Motor neuron (in vitro differentiated cells): ENCODE measurements at regions not wholly inside any gene's neighbourhood (a gene's known extent, or its start where the extent isn't known, plus 50 kb on each side); places are given as distances from the start of the nearest gene placed in this dataset.
"Not testable (repeated sequence)": the region's sequence is repeated elsewhere in the genome, so short reads cannot be mapped to it uniquely, and the experiment has no call there.

Experiments
- ATAC-seq, 8 experiments: fragments of 200-7000 bp; cut with Tn5 transposase; replicated peaks in 6 of 8; 2 replicates each; pipeline ENCODE4 v1.8.0; 2021; ENCODE audit warnings: mild to moderate bottlenecking in 8 of 8, moderate library complexity in 8 of 8
- H3K27ac ChIP-seq, 2 donors: fragments of 250-450 bp; sonication (Bioruptor Pico); 2 replicates each; pipeline ENCODE4 v1.9.0; 2021; ENCODE audit warnings: antibody characterized with exemption in 2 of 2, mild to moderate bottlenecking in 2 of 2, moderate library complexity in 1 of 2
- H3K4me1 ChIP-seq, 2 donors: fragments of 250-450 bp; sonication (Bioruptor Pico); replicated peaks in 1 of 2; 2 replicates each; pipeline ENCODE4 v1.6.1; 2021; ENCODE audit warnings: antibody characterized with exemption in 2 of 2, mild to moderate bottlenecking in 2 of 2, moderate library complexity in 1 of 2
- H3K4me3 ChIP-seq, 5 donors: fragments of 250-450 bp; sonication (Bioruptor Pico); 2 replicates each; pipeline ENCODE4 v1.9.0; 2021; ENCODE audit warnings: antibody characterized with exemption in 5 of 5, mild to moderate bottlenecking in 5 of 5, moderate library complexity in 4 of 5
- WGBS, 10 experiments: fragments of 450-650 bp; shearing (Covaris generic); methylation state at CpG; one replicate each; pipeline ENCODE4 v1.0.0; 2022; 5-methylcytosine and 5-hydroxymethylcytosine counted together
- in situ Hi-C, 9 experiments: fragments of 400-800 bp; cut with MboI; loops; one replicate each; pipeline ENCODE4 v1.15.0; 2021; ENCODE audit warnings: low sequenced_read_pairs in 9 of 9, low pct_unique_long_range_greater_than_20kb in 2 of 9; ENCODE audit not compliant: unreplicated experiment in 9 of 9

DNA sequence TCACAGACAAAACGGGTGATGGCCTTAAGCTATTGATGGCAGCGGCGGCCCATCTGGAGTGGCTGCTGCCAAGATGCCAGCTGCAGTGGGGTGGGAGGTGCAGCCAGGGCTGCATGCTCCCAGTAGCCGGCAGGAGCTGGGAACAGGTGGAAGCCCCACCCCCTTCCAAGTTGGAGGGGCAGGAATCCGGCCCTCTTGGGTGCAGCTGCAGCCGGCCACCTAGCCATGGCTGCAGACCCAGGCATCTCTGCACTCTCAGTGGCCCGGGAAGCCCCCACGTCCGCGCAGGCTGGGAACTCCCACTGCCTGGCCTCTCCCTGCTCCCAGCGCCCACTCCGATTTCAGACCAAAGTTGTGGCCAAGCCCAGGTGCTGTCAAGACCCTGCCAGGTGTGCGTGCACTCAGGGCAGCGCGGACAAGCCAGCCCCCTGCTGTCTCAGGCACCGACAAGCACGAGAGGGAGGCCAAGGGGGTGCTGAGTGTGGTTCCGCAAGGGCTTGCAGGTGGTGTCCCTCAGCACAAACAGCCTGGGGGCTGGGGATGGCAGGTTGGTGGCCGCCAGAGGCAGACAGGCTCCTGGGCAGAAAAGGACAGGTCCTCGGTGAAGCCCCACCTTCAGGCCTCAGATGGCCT, 115.1 kb upstream of the TSLP start:
- in situ Hi-C loops, result no loop called here
- WGBS, 10 experiments, result 0 to 100% (median 49%) methylated on average over 1 to 3 of the region's 20 CpGs; no CpG with 5 or more reads in 3 of the 10 experiments
- ATAC-seq, result no peak
- H3K4me1 ChIP-seq, result no peaks in the 10 kb centered on the region
- no peak overlapping the region for H3K27ac ChIP-seq
- H3K4me3 ChIP-seq, result no peak overlapping the region

DNA sequence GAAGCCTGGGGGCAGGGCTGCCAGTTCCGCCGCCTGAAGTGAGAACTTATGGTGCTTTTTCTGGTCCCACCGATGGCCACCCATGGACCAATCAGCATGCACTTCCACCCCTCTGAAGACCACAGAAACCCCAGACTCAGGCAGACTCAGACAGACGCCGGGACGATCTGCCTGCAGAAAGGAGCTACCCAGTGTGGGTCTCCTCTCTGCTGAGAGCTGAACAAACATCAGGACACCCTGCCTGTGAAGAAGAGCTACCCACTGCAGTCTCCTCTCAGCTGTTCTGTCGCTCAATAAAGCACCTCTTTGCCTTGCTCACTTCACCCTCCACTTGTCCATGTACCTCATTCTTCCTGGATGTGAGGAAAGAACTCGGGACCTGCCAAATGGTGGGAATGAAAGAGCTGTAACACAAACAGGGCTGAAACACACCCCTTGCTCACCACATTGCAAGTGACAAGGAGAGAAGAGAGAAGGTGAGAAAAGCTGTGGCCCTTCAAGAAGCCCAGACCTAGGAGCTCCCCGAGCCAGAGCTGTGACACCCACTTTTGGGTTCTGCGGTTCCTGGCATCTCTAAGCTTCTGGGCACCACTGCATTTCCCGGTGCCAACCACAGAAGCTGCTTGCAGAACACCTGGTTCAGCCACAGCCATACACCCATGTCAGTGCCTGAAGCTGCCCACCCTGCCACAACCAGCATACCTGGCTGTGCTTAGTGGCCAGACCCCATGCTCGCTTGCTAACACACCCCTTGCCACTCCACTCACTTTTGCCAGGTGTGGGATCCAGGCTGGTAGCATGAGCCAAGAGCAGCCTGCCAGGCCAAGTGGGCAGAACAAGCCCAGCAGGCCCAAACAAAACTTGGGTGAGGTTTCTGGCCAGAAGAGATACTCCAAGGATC, 114.3 kb upstream of the TSLP start:
- ATAC-seq, result no peak
- Histone ChIP-seq H3K4me1 (no peaks in the 10 kb centered on the region), H3K4me3 (no peak overlapping the region), H3K27ac (no peak overlapping the region)
- in situ Hi-C loops, result no loop called here
- WGBS, 10 experiments, result 20 to 100% (median 62%) methylated on average over 1 to 4 of the region's 12 CpGs; no CpG with 5 or more reads in 3 of the 10 experiments

GRCh38 chr5:110957934-110958333, 113.6 kb upstream of the TSLP start:
- no peaks in the 10 kb centered on the region for H3K4me1 ChIP-seq
- no peak overlapping the region for H3K27ac ChIP-seq
- in situ Hi-C loops, result no loop called here
- WGBS, 10 experiments, result 7 to 100% (median 50%) methylated on average over 1 to 2 of the region's 2 CpGs; no CpG with 5 or more reads in 1 of the 10 experiments
- no peak overlapping the region for H3K4me3 ChIP-seq
- peak in 1 of 8 experiments; percentile 38 for ATAC-seq

DNA sequence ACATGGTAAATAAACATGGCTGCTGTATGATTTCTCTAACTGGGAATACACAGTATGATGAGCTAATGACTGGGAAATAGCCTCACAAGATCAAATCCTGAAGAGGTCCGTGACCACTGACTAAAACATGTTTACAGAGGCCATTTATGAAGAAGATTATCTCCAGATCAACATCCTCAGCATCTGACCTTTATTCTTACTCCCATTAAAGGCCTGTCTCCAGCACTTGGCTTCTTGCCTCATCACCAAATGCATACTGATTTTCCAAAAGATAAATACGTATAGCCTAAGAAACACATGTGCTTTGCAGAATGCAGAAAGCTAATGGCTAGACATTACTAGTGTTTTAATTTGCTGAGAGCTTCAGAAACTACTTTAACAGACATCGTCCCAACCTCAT, 108.0 kb upstream of the TSLP start:
- in situ Hi-C loops, result no loop called here
- H3K4me3 ChIP-seq, result no peak overlapping the region
- no peak overlapping the region for H3K27ac ChIP-seq
- H3K4me1 ChIP-seq, result no peaks in the 10 kb centered on the region
- ATAC-seq, result no peak
- WGBS, 10 experiments, result 7 to 94% (median 57%) methylated on average over 1 to 3 of the region's 3 CpGs; no CpG with 5 or more reads in 1 of the 10 experiments

- Histone ChIP-seq H3K4me3 (no peak overlapping the region), H3K27ac (no peak overlapping the region), H3K4me1 (no peaks in the 10 kb centered on the region)
- WGBS, 10 experiments, result 5 to 90% (median 56%) methylated on average over 1 to 3 of the region's 3 CpGs; no CpG with 5 or more reads in 2 of the 10 experiments
- no peak for ATAC-seq
- in situ Hi-C loops, result no loop called here
Measured at GRCh38 chr5:110965773-110966581, 105.5 kb upstream of the TSLP start.

GRCh38 chr5:110968246-110969005, 103.1 kb upstream of the TSLP start:
- Histone ChIP-seq H3K4me3 (no peak overlapping the region), H3K4me1 (no peaks in the 10 kb centered on the region), H3K27ac (no peak overlapping the region)
- in situ Hi-C loops, result no loop called here
- ATAC-seq, result no peak
- 0 to 100% (median 83%) methylated on average over 1 to 4 of the region's 4 CpGs; no CpG with 5 or more reads in 1 of the 10 experiments for WGBS, 10 experiments

GRCh38 chr5:110969502-110969901, 102.0 kb upstream of the TSLP start:
- no peak for ATAC-seq
- Histone ChIP-seq H3K27ac (no peak overlapping the region), H3K4me3 (no peak overlapping the region), H3K4me1 (no peaks in the 10 kb centered on the region)
- WGBS, 10 experiments, result 0 to 100% (median 55%) methylated on average over 1 to 3 of the region's 3 CpGs
- in situ Hi-C loops, result no loop called here

GRCh38 chr5:110973510-110973909, 98.0 kb upstream of the TSLP start:
- no peak for ATAC-seq
- H3K4me3 ChIP-seq, result no peak overlapping the region
- in situ Hi-C loops, result no loop called here
- H3K4me1 ChIP-seq, result no peaks in the 10 kb centered on the region
- H3K27ac ChIP-seq, result no peak overlapping the region
- WGBS, 10 experiments, result 0 to 68% (median 40%) methylated on average over 1 to 2 of the region's 2 CpGs; no CpG with 5 or more reads in 1 of the 10 experiments

DNA sequence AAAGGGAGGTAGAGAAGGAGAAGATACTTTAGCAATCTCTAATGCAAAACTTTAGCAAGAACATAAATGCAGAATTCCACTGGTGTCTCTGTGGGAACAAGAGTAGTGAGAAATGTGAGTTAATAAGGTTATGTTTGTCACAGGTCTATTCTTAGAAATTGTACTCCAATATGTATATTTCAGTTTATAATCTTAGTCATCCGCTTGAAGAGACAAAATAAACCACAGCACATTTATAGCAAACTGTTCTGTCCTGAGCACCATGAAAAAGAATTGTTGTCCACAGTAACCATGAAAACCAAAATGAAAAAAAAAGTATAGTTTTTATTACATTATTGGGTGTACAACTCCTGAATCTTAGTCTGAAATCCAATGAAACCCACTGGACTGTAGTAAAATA, 93.6 kb upstream of the TSLP start:
- Histone ChIP-seq H3K4me3 (no peak overlapping the region), H3K4me1 (no peaks in the 10 kb centered on the region), H3K27ac (no peak overlapping the region)
- WGBS, 10 experiments, result 0 to 100% (median 67%) methylated on average over 1 of the region's 1 CpG; no CpG with 5 or more reads in 1 of the 10 experiments
- ATAC-seq, result peak in 1 of 8 experiments; percentile 80
- in situ Hi-C loops, result no loop called here

GRCh38 chr5:110985882-110986281, 85.6 kb upstream of the TSLP start:
- ATAC-seq, in situ Hi-C loops, H3K4me3 ChIP-seq, H3K4me1 ChIP-seq, H3K27ac ChIP-seq: not testable (repeated sequence)
- 24 to 100% (median 79%) methylated on average over 1 to 13 of the region's 19 CpGs; no CpG with 5 or more reads in 4 of the 10 experiments for WGBS, 10 experiments

DNA sequence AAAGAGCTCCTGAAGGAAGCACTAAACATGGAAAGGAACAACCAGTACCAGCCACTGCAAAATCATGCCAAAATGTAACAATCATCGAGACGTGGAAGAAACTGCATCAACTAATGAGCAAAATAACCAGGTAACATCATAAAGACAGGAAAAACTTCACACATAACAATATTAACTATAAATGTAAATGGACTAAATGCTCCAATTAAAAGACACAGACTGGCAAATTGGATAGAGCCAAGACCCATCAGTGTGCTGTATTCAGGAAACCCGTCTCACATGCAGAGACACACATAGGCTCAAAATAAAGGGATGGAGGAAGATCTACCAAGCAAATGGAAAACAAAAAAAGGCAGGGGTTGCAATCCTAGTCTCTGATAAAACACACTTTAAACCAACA, 83.9 kb upstream of the TSLP start:
- ATAC-seq, in situ Hi-C loops, H3K4me1 ChIP-seq, H3K27ac ChIP-seq, H3K4me3 ChIP-seq: not testable (repeated sequence)
- WGBS, 10 experiments, result 80 to 100% (median 90%) methylated on average over 1 to 2 of the region's 3 CpGs; no CpG with 5 or more reads in 7 of the 10 experiments

DNA sequence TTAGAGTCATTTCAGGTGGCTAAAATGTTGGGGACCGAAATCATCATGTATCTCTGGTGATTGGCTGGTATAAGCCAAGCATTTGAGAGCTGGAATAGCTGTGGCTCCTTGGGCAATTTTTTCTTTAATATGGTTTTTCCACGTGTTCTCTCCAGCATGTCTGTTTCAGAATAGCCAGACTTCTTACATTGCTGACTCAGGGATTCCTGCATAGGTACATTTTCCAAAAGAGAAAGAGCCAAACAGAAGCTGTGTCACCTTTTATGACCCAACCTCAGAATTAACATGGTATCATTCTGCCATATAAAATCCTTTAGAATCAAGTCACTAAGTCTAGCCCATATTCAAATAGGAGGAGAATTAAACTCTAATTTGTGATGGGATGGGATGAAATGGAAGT, 74.8 kb upstream of the TSLP start:
- ATAC-seq, result no peak
- in situ Hi-C loops, result no loop called here
- no peaks in the 10 kb centered on the region for H3K4me1 ChIP-seq

More for the DNA sequence above, 74.8 kb upstream of the TSLP start:
- H3K27ac ChIP-seq, result no peak overlapping the region
- H3K4me3 ChIP-seq, result no peak overlapping the region
- 0 to 72% (median 52%) methylated on average over 1 to 2 of the region's 2 CpGs; no CpG with 5 or more reads in 2 of the 10 experiments for WGBS, 10 experiments
